OCI-M2 (cell line): ENCODE measurements at regions not wholly inside any gene's neighbourhood (a gene's known extent, or its start where the extent isn't known, plus 50 kb on each side); places are given as distances from the start of the nearest gene placed in this dataset.

ENCODE experiments used
- DNase-seq: peaks from one replicate; lab custom pipeline; 2025; ENCODE audit not compliant: unreplicated experiment; lab: John Stamatoyannopoulos, UW

DNA sequence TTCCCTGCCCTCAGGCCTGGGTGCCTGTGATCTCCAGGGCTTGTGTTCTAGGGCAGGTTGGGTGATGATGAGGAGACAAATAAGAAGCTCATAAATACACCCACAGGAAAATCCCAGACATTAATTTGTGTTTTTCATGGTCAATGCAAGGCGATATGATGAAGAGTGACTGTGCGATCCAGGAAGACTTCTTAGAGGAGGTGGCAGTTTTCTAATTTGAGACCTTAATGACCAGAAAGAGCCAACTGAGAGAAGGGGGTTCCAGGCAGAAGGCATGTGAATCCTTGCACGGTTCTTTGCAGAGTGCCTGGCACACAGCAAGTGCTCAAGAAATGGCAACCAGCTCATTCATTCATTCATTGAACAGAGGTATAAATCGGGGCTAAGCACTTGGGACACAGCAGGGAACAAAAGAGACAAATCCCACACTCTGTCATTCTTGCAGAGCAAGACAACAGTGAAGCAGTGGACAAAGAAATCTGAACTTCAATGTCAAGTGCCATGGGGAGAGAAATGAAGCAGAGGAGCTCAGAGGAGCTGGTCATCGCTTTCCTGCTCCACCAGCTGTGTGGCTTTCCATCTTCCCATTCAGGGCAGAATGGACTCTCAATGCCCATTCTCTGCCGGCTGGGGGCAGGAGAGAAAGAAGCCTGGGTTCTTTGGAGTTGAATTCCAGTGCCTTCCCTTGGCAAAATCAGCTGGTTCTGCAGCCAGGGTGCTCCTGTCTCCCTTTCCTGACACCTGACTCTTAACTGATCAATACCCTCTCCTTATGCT lies 128.3 kb downstream of the AACS start:
- no peak for DNase-seq

DNA sequence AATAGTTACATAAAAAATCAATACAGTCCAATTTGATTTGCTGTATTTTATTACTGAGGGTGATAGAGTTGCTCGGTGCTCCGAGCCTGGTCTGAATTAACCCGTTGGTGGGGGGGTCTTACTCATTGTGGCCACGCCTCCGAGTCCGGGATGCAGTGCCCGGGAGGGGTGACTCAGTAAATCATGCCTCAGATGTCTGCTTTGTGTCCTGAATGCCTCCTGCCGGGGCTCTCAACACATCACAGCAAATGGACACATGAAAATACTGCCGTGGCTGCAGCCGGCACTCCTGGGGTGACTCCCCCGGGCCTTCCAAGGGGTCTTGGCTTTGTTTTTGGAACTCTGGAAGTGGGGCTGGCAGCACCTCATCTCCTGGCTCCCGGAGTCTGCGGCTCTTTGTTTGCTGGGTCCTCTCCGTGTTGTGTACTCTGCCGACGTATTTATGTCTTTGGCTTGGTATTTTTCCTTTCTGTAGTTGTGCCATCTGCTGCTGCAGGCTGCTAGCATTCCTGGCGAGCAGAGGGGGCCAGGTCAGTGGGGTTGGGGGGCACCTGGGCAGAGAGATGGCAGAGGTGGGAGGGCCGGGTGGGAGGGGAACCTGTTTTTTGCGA lies 129.0 kb downstream of the AACS start:
- no peak for DNase-seq

- DNase-seq: no peak
Observed at GRCh38 chr12:125194987-125195386, 129.8 kb downstream of the AACS start.

GRCh38 chr12:125197326-125197725 lies 132.1 kb downstream of the AACS start:
- DNase-seq: no peak

GRCh38 chr12:125198652-125199051 lies 133.4 kb downstream of the AACS start:
- no peak for DNase-seq

DNA sequence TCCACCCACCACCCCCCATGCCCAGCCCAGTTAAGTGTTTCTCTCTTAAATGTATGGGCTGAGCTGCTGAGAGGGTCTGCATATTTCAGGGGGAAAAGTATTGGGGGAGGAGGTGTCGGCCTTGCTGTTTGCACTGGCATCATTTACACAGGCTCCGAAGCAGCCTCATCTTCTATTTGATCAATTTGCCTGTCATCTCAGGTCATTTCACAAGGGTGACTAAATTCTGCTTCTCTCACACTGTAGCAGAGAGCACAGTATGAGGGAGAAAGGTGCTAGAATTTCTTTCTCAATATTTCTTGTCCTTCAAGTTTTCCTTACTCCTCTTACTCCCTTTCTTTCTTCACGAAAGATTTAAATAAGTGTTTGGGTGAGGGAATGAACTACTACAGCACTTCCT lies 135.9 kb downstream of the AACS start:
- DNase-seq: no peak

DNA sequence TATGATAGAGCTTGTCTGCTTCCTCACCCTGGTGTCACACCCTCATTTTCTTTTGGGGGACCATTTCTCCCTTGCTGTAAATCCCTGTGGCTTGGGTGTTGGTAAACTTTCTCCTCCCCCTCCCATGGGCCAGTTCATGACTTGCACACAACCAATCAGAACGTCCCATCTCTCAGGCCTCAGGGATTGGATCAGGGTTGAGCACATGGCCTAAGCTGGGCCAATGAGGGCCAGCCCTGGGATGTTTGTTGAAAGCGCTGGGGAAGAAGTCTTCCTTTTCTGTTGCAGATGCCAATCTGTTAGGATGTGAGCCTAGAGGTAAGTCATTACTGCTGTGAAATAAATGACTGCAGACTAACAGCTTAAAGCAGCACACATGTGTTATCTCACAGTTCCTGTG lies 136.7 kb downstream of the AACS start:
- no peak for DNase-seq

DNA sequence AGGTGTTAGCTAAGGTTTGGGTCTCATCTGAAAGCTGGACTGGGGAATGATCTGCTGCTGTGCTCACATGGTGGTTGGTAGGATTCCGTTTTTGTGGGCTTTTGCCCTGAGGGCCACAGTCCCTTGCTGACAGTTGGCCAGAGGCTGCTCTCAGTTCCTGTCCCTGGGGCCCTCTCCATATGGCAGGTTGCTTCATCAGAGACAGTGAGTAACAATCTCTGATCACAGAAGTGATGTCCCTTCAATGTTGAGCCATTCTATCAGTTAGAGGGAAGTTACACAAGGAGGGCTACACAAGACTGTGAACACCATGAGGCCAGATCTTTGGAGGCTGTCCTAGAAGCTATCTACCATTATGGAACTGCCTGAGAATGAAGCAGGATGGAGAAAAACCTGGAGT lies 137.2 kb downstream of the AACS start:
- DNase-seq: no peak

- no peak for DNase-seq
Observed at GRCh38 chr12:125203145-125203765, 138.0 kb downstream of the AACS start.

DNA sequence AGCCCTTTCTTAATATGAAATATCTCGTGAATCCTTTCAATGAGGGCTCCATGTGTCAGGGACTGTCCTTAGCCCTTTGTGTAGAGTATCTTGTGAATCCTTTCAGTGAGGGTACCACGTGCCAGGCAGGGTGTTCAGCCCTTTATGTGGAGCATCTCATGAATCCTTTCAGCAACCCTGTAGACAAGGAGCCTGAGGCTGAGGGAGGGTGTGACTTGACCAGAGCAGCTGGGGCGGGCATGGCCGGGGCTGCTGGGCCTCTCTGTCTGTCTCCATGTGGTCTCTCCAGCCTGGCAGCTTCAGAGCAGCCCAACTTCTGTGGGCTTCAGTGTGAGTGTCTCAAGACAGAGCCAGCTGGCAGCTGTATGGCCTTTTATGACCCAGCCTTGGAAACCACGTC lies 140.2 kb downstream of the AACS start:
- no peak for DNase-seq

GRCh38 chr12:125206711-125207110 lies 141.5 kb downstream of the AACS start:
- DNase-seq: no peak

DNA sequence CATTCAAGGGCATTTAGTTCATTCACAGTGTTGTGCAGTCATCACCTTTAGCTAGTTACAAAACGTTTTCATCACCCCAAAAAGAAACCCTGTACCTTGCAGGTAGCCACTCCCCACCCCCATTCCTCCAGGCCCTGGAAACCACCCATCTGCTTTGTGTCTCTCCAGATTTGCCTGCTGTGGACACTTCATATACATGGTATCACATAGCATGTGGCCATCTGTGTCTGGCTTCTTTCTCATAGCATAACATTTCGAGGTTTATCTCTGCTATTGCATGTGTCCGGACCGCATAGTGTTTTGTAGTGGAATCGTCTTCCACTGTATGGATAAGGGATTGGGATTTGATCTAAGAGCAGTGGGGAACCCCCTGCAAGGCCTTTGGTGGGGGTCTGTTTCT lies 143.1 kb downstream of the AACS start:
- no peak for DNase-seq

- no peak for DNase-seq
Observed at GRCh38 chr12:125208942-125209341, 143.7 kb downstream of the AACS start.

GRCh38 chr12:125210104-125210755 lies 145.0 kb downstream of the AACS start:
- no peak for DNase-seq

DNA sequence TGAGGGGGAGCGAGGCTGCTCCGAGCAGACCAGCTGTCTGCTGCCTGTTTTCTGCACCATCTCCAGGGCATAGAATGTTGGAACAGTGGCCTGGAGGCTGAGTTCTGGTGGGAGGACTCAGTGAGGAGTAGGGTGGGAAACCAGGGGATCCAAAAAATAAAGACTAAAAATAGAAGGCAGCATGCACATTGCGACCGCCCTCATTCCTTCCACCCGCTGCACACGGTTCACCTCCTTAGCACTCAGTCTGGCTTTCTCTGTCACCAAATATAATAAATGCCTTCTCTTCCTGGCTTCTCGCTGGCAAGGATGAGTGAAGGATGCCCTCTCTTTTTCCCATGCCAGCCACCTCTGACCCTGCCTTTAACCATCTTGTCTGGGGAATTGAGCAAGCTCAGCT lies 146.2 kb downstream of the AACS start:
- no peak for DNase-seq

DNA sequence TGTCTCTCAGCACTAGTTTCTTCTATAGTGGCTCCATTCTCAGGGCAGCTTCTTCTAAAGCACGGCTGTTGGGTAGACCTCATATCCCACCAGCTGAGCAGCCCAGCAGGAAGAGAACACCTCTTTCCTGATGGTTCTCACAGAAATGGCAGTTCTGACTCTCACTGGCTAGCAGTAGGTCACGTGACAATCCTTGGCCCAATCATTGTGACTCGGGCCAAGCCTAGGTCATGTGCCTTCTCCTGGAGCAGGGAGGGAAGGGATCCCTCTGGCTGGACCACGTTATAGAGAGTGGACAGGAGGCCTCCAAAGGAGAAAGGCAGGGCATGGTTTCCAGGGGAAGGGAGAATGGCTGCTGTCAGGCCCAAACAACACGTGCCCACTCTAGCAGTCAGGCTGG lies 149.1 kb downstream of the AACS start:
- no peak for DNase-seq

DNA sequence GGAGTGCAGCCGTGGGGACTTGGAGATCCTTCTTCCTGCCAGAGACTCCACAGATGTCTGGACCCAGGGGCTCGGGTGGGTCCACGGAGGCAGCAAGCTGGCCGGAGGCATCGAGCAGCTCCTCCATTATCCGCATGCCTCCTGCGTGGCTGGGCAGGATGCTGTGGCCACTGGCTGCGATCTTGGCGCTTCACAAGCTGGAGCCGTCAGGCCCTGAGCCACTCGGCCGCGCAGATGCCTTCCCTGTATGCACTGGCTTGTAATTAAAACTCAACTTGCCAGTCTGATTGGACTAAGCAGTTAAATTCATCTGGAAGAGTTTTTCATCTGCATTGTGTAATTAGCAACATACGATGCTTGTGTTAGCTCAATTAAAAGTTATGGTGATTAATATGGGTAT lies 151.5 kb downstream of the AACS start:
- DNase-seq: no peak

GRCh38 chr12:125217308-125217707 lies 152.1 kb downstream of the AACS start:
- DNase-seq: no peak

- no peak for DNase-seq
Observed at GRCh38 chr12:125218952-125219351, 153.7 kb downstream of the AACS start.

GRCh38 chr12:125220404-125221273 lies 155.4 kb downstream of the AACS start:
- DNase-seq: no peak

DNA sequence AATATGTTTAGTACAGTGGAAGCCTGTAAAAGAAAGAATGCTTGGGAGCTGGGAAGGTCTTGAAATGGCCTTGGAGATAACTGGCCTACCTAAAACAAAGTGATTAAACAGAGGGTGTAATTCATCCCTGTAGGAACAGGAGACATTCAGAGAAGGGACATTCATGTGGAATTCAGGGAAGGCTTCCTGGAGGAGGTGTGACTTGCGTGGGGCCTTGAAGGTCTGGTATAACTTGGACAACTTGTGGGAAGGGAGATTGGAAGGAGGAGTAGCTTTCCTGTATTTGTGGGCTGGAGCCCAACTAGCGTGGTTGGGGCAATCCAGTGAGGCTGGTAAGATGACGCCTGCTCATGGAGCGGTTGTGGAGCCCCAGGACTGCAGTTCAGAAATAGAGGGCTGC lies 156.4 kb downstream of the AACS start:
- DNase-seq: no peak
